Ascending aorta (tissue), 2 donors: ENCODE measurements at regions not wholly inside any gene's neighbourhood (a gene's known extent, or its start where the extent isn't known, plus 50 kb on each side); places are given as distances from the start of the nearest gene placed in this dataset.
"Not testable (repeated sequence)": the region's sequence is repeated elsewhere in the genome, so short reads cannot be mapped to it uniquely, and the experiment has no call there.

Source experiments
- DNase-seq, 2 donors: peaks; one replicate each; pipeline ENCODE4 v3.0.0-alpha.2; 2019; ENCODE audit warnings: low spot score in 2 of 2
- H3K27ac ChIP-seq, 2 donors: fragments of 200-600 bp; sonication (generic); one replicate each; pipeline ENCODE4 v1.5.1; 2016 to 2017; ENCODE audit warnings: mild to moderate bottlenecking in 1 of 2
- H3K27me3 ChIP-seq: fragments of 200-600 bp; sonication (generic); one replicate; pipeline ENCODE4 v1.5.1; 2017
- H3K36me3 ChIP-seq, 2 donors: fragments of 200-600 bp; sonication (generic); one replicate each; pipeline ENCODE4 v1.5.1; 2016
- H3K4me1 ChIP-seq, 2 donors: fragments of 200-600 bp; sonication (generic); one replicate each; pipeline ENCODE4 v1.5.1; 2016 to 2017; ENCODE audit warnings: mild to moderate bottlenecking in 1 of 2
- H3K4me3 ChIP-seq, 2 donors: fragments of 200-600 bp; sonication (generic); one replicate each; pipeline ENCODE4 v1.5.1; 2016 to 2017; ENCODE audit warnings: mild to moderate bottlenecking in 1 of 2
- H3K9me3 ChIP-seq, 2 donors: fragments of 200-600 bp; sonication (generic); one replicate each; pipeline ENCODE4 v1.5.1; 2016
- intact Hi-C: fragments of 100-400 bp; cut with DNase I; formaldehyde crosslinking; loops from one replicate; pipeline ENCODE4 v1.15.1; 2023
- TF ChIP-seq, protein P1 (sequence below), 3 experiments: fragments of 200-600 bp in 2 of 3; fragments of 450-650 bp in 1 of 3; sonication (generic) in 2 of 3; IDR thresholded peaks; one replicate each; pipeline ENCODE4 v1.5.1; 2016 to 2019; ENCODE audit warnings: antibody characterized with exemption in 3 of 3, mild to moderate bottlenecking in 1 of 3, moderate library complexity in 1 of 3

DNA sequence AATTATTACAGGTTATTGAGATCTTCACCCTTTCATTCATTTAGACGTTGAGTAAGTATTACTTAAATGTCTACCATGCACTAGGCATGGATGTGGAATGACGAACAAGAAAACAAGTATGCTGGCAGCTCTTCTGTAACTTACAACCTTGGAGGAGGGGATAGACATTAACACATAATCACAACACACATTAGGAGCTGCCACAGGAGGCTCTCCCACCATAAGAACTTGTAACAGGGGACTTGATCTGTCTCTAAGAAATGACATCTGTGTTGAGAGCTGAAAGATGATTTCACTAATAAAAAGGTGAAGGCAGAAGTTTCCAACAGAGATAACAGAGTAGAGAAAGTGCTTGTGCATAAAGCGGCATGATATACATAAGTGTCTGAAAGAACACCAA lies 384.7 kb upstream of the ZEB2 start:
- H3K27ac ChIP-seq: no peak overlapping the region
- TF ChIP-seq, protein P1, sequence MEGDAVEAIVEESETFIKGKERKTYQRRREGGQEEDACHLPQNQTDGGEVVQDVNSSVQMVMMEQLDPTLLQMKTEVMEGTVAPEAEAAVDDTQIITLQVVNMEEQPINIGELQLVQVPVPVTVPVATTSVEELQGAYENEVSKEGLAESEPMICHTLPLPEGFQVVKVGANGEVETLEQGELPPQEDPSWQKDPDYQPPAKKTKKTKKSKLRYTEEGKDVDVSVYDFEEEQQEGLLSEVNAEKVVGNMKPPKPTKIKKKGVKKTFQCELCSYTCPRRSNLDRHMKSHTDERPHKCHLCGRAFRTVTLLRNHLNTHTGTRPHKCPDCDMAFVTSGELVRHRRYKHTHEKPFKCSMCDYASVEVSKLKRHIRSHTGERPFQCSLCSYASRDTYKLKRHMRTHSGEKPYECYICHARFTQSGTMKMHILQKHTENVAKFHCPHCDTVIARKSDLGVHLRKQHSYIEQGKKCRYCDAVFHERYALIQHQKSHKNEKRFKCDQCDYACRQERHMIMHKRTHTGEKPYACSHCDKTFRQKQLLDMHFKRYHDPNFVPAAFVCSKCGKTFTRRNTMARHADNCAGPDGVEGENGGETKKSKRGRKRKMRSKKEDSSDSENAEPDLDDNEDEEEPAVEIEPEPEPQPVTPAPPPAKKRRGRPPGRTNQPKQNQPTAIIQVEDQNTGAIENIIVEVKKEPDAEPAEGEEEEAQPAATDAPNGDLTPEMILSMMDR (IDR thresholded peaks at IDR 0.05): no peak
- H3K9me3 ChIP-seq: no peaks in the 10 kb centered on the region
- no peaks in the 10 kb centered on the region for H3K36me3 ChIP-seq
- DNase-seq: no peak
- H3K4me1 ChIP-seq: no peaks in the 10 kb centered on the region
- no peaks in the 10 kb centered on the region for H3K27me3 ChIP-seq
- no peak overlapping the region for H3K4me3 ChIP-seq
- intact Hi-C loops: no loop called here

DNA sequence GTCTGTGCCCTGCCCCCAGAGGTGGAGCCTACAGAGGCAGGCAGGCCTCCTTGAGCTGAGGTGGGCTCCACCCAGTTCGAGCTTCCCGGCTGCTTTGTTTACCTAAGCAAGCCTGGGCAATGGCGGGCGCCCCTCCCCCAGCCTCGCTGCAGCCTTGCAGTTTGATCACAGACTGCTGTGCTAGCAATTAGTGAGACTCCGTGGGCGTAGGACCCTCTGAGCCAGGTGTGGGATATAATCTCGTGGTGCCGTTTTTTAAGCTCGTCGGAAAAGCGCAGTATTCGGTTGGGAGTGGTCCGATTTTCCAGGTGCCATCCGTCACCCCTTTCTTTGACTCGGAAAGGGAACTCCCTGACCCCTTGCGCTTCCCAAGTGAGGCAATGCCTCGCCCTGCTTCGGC lies 383.1 kb upstream of the ZEB2 start:
- H3K27ac ChIP-seq, H3K27me3 ChIP-seq, DNase-seq, H3K4me3 ChIP-seq, H3K36me3 ChIP-seq, intact Hi-C loops, H3K4me1 ChIP-seq, H3K9me3 ChIP-seq: not testable (repeated sequence)

DNA sequence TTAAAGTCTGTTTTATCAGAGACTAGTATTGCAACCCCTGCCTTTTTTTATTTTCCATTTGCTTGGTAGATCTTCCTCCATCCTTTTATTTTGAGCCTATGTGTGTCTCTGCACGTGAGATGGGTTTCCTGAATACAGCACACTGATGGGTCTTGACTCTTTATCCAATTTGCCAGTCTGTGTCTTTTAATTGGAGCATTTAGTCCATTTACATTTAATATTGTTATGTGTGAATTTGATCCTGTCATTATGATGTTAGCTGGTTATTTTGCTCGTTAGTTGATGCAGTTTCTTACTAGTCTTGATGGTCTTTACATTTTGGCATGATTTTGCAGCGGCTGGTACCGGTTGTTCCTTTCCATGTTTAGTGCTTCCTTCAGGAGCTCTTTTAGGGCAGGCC lies 381.5 kb upstream of the ZEB2 start:
- H3K36me3 ChIP-seq, H3K27me3 ChIP-seq, H3K9me3 ChIP-seq, intact Hi-C loops, H3K27ac ChIP-seq, H3K4me3 ChIP-seq, DNase-seq, H3K4me1 ChIP-seq: not testable (repeated sequence)

DNA sequence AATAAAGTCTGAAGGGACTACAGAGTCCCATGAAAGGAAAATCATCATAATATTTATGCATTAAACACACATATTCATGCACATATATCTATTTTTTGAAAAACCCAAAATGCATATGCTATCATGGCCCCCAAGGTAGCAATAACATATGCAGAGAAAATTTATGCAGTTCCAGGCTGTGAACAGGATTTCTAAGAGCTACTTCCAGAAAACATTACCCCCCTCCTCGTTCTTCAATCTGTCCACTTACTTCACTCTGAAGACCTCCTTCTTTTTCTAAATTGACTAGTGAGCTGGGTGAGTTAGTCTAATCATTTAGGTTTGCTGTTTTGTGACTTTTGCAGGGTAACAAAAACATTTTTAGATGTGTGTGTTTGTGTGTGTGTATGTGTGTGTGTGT lies 376.4 kb upstream of the ZEB2 start:
- Histone ChIP-seq H3K4me3 (no peak overlapping the region), H3K9me3 (no peaks in the 10 kb centered on the region), H3K27me3 (no peaks in the 10 kb centered on the region), H3K27ac (no peak overlapping the region), H3K36me3 (no peaks in the 10 kb centered on the region), H3K4me1 (no peaks in the 10 kb centered on the region)
- TF ChIP-seq, protein P1 (IDR thresholded peaks at IDR 0.05): no peak
- DNase-seq: no peak
- intact Hi-C loops: no loop called here

DNA sequence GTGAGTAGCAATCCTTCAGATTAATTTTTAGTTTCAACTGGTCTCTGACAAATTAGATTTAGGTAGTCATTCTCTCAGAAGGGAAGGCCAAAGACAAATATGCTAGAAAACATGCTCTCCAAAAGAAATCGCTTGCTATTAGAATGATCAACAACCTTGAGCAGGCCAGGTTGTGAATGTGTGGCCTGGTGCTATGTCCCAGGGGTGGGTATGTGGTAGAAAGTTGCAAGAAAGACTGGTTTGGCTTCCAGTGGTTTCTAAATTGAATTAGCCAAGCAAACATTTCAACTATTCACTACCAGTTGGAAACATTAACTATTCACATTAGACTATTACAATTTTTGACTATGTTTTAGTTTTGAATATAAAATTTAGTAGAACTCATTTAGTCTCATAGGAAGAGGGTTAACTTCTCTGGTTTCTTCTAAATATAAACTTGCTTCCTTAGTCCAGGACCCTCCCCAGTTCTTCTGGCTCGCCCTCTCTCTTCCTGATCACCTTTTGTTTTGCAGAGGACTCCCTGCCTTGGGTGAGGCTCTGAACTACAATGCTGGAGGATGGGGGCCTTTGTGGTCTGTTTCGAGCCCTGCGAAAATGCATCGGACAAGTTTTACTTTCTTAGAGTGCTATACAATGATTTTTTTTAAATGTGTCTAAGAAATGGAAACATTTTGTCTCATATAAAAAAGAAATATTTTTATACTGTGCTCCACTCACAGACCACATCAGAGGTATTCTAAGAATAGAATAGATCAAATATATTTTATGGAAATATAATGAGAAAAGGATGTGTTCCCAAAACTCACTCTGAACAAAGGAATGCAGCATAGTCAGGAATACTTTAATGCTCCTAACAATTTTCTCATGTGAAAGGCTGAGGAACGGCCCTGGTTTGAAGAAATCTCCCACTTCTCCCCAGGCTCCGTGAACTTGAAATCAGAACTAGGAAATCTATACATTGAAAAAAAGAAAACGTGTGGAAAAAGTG lies 375.0 kb upstream of the ZEB2 start:
- TF ChIP-seq, protein P1 (IDR thresholded peaks at IDR 0.05): no peak
- intact Hi-C loops: no loop called here

DNA sequence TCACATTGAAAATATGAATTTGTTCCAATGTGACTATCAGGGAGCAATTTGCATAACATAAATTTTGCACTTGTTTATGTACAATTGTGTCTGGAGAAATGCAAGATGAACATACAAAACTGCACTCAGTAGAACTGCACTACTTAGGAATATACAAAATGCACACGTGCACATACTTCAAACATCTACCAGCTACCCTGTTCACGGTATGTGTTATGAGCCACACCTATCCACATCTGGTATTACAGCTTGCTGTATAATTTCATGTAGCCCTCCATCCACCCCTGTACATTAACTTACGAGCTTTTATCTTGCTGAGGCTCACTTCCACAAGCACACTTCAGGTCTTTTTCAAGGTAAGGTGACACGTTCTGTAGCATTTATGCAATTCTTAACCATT lies 373.5 kb upstream of the ZEB2 start:
- Histone ChIP-seq H3K36me3 (no peaks in the 10 kb centered on the region), H3K27ac (no peak overlapping the region), H3K4me1 (no peaks in the 10 kb centered on the region), H3K4me3 (no peak overlapping the region), H3K27me3 (no peaks in the 10 kb centered on the region), H3K9me3 (no peaks in the 10 kb centered on the region)
- intact Hi-C loops: no loop called here
- DNase-seq: no peak
- TF ChIP-seq, protein P1 (IDR thresholded peaks at IDR 0.05): no peak

More for the DNA sequence above, 375.0 kb upstream of the ZEB2 start:
- Histone ChIP-seq H3K9me3 (no peaks in the 10 kb centered on the region), H3K4me1 (no peaks in the 10 kb centered on the region), H3K4me3 (no peak overlapping the region), H3K27me3 (no peaks in the 10 kb centered on the region), H3K27ac (no peak overlapping the region), H3K36me3 (no peaks in the 10 kb centered on the region)
- no peak for DNase-seq
